ENCODE measurements at regions not wholly inside any gene's neighbourhood (a gene's known extent, or its start where the extent isn't known, plus 50 kb on each side); places are given as distances from the start of the nearest gene placed in this dataset.
"Not testable (repeated sequence)": the region's sequence is repeated elsewhere in the genome, so short reads cannot be mapped to it uniquely, and the experiment has no call there.

DNA sequence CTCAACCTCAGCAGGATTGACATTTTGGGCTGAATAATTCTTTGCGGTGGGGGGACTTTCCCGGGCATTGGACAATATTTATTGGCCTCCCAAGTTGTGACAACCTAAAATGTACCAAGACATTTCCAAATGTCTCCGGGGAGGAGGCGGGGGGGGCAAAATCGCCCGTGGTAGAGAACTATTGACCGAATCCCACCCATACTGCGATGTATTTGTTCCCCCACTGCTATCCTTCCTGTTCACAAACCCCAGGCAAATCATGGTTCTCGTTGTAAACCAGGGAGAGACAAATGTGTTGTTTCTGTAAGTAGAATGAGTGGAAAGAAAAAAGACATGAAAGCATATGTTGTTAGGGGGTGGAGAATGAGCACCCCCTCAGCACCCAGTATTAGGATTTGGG, 141.9 kb downstream of the PSAT1 start:
- DNase-seq, result no peak

- DNase-seq, result peak; percentile 94
Measured at GRCh38 chr9:78439190-78439865, 142.4 kb downstream of the PSAT1 start.

- peak; percentile 30 for DNase-seq
Measured at GRCh38 chr9:78439866-78440830, 143.2 kb downstream of the PSAT1 start.

DNA sequence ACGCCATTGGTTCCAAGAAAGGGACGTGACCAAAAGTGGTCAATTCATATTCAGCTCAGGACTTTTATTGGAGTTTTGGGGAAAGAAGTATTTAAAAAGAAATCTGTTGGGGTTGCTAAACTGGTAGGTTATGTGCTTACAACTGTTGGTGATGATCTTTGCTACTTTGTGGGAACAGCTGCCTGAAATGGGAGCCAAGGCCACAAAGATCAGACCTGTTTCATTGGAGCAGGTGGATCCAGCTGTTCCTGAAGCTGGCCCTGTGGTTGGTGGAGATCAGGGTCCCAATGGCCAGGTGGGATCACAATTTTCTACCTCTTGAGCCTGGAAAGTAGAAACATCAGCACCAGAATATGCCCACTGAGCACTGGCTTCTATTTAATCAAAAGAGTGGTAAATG, 144.5 kb downstream of the PSAT1 start:
- DNase-seq, result peak; percentile 28

GRCh38 chr9:78441822-78442431, 145.0 kb downstream of the PSAT1 start:
- no peak for DNase-seq

DNA sequence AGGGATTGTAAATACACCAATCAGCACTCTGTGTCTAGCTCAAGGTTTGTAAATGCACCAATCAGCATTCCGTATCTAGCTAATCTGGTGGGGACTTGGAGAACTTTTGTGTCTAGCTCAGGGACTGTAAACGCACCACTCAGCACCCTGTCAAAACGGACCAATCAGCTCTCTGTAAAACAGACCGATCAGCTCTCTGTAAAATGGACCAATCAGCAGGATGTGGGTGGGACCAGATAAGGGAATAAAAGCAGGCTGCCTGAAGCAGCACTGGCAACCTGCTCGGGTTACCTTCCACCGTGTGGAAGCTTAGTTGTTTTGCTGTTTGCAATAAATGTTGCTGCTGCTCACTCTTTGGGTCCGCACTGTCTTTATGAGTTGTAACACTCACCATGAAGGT, 145.7 kb downstream of the PSAT1 start:
- not testable (repeated sequence) for DNase-seq

- no peak for DNase-seq
Measured at GRCh38 chr9:78443946-78444345, 147.0 kb downstream of the PSAT1 start.

GRCh38 chr9:78448960-78449673, 152.2 kb downstream of the PSAT1 start:
- DNase-seq, result no peak

GRCh38 chr9:78453450-78453849, 156.5 kb downstream of the PSAT1 start:
- no peak for DNase-seq

DNA sequence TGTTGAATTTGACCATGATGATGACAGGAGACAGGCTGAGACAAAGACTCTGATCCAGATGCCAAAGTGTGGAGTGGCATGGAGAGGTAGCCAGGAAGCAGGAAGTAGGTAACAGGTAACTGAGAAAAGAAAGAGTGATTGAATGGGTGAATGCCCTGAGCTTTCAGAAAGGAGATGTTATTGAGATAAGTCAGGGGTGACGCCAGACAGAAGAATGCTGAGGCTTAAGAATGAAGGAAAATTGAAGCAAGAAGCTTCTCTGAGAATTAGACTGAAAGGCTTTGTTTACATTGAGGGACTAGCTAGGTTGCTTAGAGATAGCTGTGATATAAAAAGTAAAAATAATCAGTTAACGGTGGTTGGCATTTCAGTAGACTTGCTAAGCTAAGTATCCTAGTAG, 165.7 kb downstream of the PSAT1 start:
- no peak for DNase-seq

DNA sequence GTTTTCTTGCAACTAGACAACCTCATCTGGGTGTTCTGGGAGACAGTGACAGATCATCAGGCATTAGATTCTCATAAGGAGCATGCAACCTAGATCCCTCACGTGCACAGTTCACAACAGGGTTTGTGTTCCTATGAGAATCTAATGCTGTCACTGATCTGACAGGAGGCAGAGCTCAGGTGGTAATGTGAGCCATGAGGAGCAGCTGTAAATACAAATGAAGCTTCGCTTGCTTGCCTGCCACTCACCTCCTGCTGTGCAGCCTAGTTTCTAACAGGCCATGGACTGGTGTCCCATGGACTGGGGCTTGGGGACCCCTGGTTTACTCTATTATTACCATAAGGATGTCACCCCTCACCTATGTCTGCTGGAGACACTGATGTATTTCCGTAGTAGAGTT, 166.8 kb downstream of the PSAT1 start:
- DNase-seq, result no peak

GRCh38 chr9:78468231-78468630, 171.3 kb downstream of the PSAT1 start:
- DNase-seq, result no peak

GRCh38 chr9:78468974-78469576, 172.2 kb downstream of the PSAT1 start:
- no peak for DNase-seq

- DNase-seq, result no peak
Measured at GRCh38 chr9:78470216-78470615, 173.3 kb downstream of the PSAT1 start.

DNA sequence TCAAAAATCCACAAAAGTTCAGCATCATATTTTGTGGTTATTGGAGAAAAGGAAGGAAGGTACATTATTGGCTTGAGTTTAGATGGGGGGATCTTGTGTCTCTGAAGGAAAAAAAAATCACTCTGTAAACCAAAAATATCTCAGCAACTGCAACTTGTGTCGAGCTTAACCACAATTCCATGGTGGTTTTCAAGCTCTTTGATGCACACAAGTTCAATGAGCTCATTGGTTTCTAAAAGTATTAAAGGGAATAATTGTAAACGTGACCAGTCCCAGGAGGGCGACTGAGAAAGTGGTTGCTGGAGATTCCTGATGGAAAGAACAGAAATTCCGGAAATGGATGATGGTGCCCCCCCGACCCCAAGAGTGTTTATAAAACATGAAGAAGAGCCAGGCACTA, 173.8 kb downstream of the PSAT1 start:
- no peak for DNase-seq

GRCh38 chr9:78472111-78472510, 175.2 kb downstream of the PSAT1 start:
- DNase-seq, result no peak

GRCh38 chr9:78479441-78479840, 182.5 kb downstream of the PSAT1 start:
- DNase-seq, result no peak

GRCh38 chr9:78486661-78487060, 189.7 kb downstream of the PSAT1 start:
- DNase-seq, result no peak

DNA sequence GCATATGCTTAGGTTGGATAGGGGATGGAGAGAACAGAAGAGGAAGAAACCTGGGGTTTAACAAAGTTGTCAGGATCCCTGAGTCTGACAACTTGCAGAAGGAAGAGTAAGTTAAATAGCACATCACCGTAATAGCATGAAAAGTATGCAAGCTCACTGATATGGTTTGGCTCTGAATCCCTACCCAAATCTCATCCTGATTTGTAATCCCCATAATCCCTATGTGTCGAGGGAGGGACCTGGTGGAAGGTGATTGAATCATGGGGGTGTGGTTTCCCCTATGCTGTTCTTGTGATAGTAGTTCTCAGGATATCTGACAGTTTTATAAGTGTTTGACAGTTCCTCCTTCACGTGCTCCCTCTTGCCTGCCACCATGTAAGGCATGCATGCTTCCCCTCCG, 193.3 kb downstream of the PSAT1 start:
- DNase-seq, result no peak

DNA sequence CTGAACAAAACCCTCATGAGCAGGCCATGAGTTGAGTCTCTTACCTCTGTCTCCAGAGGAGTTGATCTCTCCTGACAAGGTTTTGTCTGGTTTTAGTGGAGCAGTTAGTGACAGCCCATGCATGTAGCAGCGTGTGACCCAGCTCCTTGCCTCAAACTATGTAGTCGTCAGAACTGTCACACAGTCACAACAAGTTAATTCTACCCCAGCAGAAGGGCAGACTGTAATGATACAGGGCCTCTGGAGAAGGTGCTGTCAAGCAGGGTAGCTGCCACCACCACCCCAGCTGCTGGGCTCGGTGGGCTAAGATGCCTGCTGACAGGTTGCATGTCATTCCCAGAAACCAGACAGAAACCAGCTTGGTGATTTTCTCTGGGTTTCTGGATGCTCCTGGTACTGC, 194.5 kb downstream of the PSAT1 start:
- DNase-seq, result no peak

DNA sequence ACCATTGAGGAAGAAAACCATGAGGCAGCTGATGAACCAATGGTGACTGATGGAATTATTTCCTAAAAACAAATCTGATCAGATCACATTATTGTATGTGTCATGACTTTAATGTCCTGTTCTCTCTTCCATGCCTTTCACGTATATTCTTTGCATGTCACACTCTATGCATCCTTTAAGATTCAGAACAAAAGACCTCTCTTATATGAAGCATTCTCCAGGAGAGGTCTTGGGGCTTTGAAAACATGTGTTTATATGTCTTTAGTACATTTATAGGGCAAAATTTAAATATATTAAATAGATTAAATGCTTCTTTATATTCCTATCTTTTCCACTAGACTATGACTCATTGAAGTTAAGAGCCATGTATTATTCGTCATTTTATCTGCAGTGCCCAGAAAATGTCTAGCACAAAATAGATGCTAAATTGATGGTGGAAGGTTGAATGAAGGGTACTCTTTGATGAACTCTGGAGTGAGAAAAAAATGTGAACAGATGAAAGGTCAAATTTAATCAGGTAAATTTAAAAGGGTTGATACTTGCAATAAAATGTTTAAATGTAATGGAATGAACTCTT, 196.3 kb downstream of the PSAT1 start:
- no peak for DNase-seq

DNA sequence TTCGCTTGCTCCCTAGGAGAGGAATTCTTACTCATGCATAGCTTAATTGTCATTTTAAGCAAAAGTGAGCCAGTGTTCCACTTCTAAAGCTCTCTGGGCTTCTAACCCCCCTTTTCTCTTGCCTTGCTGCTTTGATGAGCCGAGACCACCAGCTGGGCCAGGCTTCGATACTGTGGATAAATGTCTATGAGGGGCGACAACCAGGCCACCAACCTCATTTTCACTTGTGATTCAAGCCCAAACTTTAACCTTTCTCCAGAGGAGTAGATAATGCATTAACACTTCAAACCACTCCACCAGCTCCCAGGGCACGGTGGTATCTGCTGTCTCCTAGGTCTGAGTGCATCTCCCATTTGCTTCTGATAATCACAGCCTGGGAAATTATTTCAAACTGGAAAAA, 205.6 kb downstream of the PSAT1 start:
- DNase-seq, result no peak
